ENCODE measurements at regions not wholly inside any gene's neighbourhood (a gene's known extent, or its start where the extent isn't known, plus 50 kb on each side); places are given as distances from the start of the nearest gene placed in this dataset.

GRCh38 chr18:39460136-39460535 is 1894.5 kb upstream of the CELF4 start:
- Mint-ChIP-seq H3K4me1 (peaks cover 23% of the 10 kb centered on the region), H3K36me3 (ENCODE audit: low read depth) (peaks cover 2% of the 10 kb centered on the region)
- no peak overlapping the region for H3K9ac ChIP-seq (ENCODE audit: extremely low read depth, low read length, poor library complexity, severe bottlenecking)

GRCh38 chr18:39455285-39455684 is 1889.7 kb upstream of the CELF4 start:
- H3K9me3 ChIP-seq (ENCODE audit: control insufficient read depth, low read length), result no peaks in the 10 kb centered on the region
- DNase-seq, result no peak
- peak overlapping the region; percentile 52 for H3K27ac Mint-ChIP-seq
- TF ChIP-seq CTCF (conservative IDR thresholded peaks at IDR 0.05), result no peak
- H3K27me3 ChIP-seq (ENCODE audit: control insufficient read depth, insufficient read depth, low read length, poor library complexity, severe bottlenecking), result no peaks in the 10 kb centered on the region
- no peaks in the 10 kb centered on the region for H3K9me3 Mint-ChIP-seq
- H3K36me3 ChIP-seq (ENCODE audit: control insufficient read depth, insufficient read depth, low read length), result no peaks in the 10 kb centered on the region
- no peak overlapping the region for H3K9ac ChIP-seq (ENCODE audit: extremely low read depth, low read length, poor library complexity, severe bottlenecking)
- no peak overlapping the region for H3K4me3 Mint-ChIP-seq
- H3K4me3 ChIP-seq (ENCODE audit: low read length), result no peak overlapping the region
- H3K4me1 Mint-ChIP-seq, result peaks cover 37% of the 10 kb centered on the region
- H3K27me3 Mint-ChIP-seq (ENCODE audit: insufficient read depth), result no peaks in the 10 kb centered on the region
- H3K27ac ChIP-seq (ENCODE audit: low read depth, low read length), result no peak overlapping the region
- peaks cover 2% of the 10 kb centered on the region for H3K36me3 Mint-ChIP-seq (ENCODE audit: low read depth)
- peaks cover 6% of the 10 kb centered on the region for H3K4me1 ChIP-seq (ENCODE audit: control insufficient read depth, insufficient read depth, low read length)

More at GRCh38 chr18:39460136-39460535, 1894.5 kb upstream of the CELF4 start:
- Histone ChIP-seq H3K36me3 (ENCODE audit: control insufficient read depth, insufficient read depth, low read length) (no peaks in the 10 kb centered on the region), H3K4me3 (ENCODE audit: low read length) (no peak overlapping the region), H3K27ac (ENCODE audit: low read depth, low read length) (no peak overlapping the region), H3K9me3 (ENCODE audit: control insufficient read depth, low read length) (no peaks in the 10 kb centered on the region), H3K4me1 (ENCODE audit: control insufficient read depth, insufficient read depth, low read length) (peaks cover 3% of the 10 kb centered on the region), H3K27me3 (ENCODE audit: control insufficient read depth, insufficient read depth, low read length, poor library complexity, severe bottlenecking) (no peaks in the 10 kb centered on the region)
- H3K9me3 Mint-ChIP-seq, result peaks cover 3% of the 10 kb centered on the region
- no peak overlapping the region for H3K4me3 Mint-ChIP-seq
- no peaks in the 10 kb centered on the region for H3K27me3 Mint-ChIP-seq (ENCODE audit: insufficient read depth)
- DNase-seq, result no peak
- TF ChIP-seq CTCF (conservative IDR thresholded peaks at IDR 0.05), result no peak
- no peak overlapping the region for H3K27ac Mint-ChIP-seq

- no peaks in the 10 kb centered on the region for H3K27me3 Mint-ChIP-seq (ENCODE audit: insufficient read depth)
- no peak overlapping the region for H3K4me3 ChIP-seq (ENCODE audit: low read length)
- no peak overlapping the region for H3K4me3 Mint-ChIP-seq
- H3K36me3 ChIP-seq (ENCODE audit: control insufficient read depth, insufficient read depth, low read length), result no peaks in the 10 kb centered on the region
- H3K4me1 ChIP-seq (ENCODE audit: control insufficient read depth, insufficient read depth, low read length), result peaks cover 6% of the 10 kb centered on the region
- H3K36me3 Mint-ChIP-seq (ENCODE audit: low read depth), result peaks cover 2% of the 10 kb centered on the region
- WGBS, 2 experiments (ENCODE audit: insufficient coverage in 1 of 2, insufficient read length in 1 of 2), result 100% methylated on average over 1 of the region's 1 CpG; no CpG with 5 or more reads in 1 of the 2 experiments
- no peaks in the 10 kb centered on the region for H3K9me3 ChIP-seq (ENCODE audit: control insufficient read depth, low read length)
- H3K27ac ChIP-seq (ENCODE audit: low read depth, low read length), result no peak overlapping the region
- H3K27ac Mint-ChIP-seq, result peak overlapping the region; percentile 52
- no peaks in the 10 kb centered on the region for H3K9me3 Mint-ChIP-seq
- DNase-seq, result no peak
- H3K9ac ChIP-seq (ENCODE audit: extremely low read depth, low read length, poor library complexity, severe bottlenecking), result no peak overlapping the region
- H3K4me1 Mint-ChIP-seq, result peaks cover 34% of the 10 kb centered on the region
- no peak for TF ChIP-seq CTCF (conservative IDR thresholded peaks at IDR 0.05)
- H3K27me3 ChIP-seq (ENCODE audit: control insufficient read depth, insufficient read depth, low read length, poor library complexity, severe bottlenecking), result no peaks in the 10 kb centered on the region
These were observed 1889.3 kb upstream of the CELF4 start for GRCh38 chr18:39454866-39455265.

Measured in endodermal cell (in vitro differentiated cells).